B cell (primary cell): ENCODE measurements at regions not wholly inside any gene's neighbourhood (a gene's known extent, or its start where the extent isn't known, plus 50 kb on each side); places are given as distances from the start of the nearest gene placed in this dataset.

Experiments
- CTCF ChIP-seq: fragments of 200-600 bp; IDR thresholded peaks from one replicate; pipeline ENCODE4 v1.8.0; 2022; ENCODE audit warnings: antibody characterized with exemption, mild to moderate bottlenecking
- EZH2 ChIP-seq: IDR thresholded peaks from 2 replicates; pipeline ENCODE4 v1.6.1; 2012; ENCODE audit warnings: borderline replicate concordance, low read depth, mild to moderate bottlenecking, moderate library complexity, low read length; ENCODE audit not compliant: insufficient read depth, poor library complexity, severe bottlenecking

DNA sequence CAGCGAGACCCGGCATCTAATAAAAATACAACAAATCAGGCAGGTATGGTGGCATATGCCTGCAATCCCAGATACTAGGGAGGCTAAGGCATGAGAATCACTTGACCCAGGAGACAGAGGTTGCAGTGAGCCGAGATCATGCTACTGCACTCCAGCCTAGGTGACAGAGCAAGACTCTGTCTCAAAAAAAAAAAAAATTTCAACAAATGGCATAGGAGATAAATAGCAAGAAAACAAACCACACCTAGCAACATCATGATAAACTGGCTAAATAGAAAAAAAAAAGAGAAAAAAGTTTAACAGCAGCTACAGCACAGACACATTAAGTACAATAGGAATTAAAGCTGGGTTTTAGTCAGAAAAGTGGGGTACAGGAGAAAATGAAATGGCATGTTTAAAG lies 1034.6 kb upstream of the LRRN3 start:
- no peak for TF ChIP-seq CTCF
- no peak for TF ChIP-seq EZH2
